ENCODE measurements at regions not wholly inside any gene's neighbourhood (a gene's known extent, or its start where the extent isn't known, plus 50 kb on each side); places are given as distances from the start of the nearest gene placed in this dataset.
"Not testable (repeated sequence)": the region's sequence is repeated elsewhere in the genome, so short reads cannot be mapped to it uniquely, and the experiment has no call there.

DNA sequence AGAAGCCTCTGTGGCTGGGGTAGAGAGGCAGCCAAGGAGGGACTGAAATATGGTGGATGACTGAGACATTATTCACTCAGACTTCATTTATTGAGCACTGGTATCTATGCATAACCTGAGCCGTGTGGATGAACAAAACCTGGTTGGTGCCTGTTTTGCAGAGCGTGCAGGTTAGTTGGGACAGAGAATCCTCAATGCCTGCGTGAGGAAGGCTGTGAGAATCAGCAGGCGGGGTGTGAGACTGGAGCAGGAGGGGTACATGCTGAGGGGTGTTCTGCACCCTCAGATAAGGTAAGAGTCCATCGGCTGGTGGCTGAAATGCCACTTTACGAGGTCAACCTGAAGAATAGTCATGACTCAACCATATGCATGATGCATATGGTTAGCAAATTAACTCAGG lies 271.6 kb downstream of the MED10 start:
- no peak for DNase-seq

DNA sequence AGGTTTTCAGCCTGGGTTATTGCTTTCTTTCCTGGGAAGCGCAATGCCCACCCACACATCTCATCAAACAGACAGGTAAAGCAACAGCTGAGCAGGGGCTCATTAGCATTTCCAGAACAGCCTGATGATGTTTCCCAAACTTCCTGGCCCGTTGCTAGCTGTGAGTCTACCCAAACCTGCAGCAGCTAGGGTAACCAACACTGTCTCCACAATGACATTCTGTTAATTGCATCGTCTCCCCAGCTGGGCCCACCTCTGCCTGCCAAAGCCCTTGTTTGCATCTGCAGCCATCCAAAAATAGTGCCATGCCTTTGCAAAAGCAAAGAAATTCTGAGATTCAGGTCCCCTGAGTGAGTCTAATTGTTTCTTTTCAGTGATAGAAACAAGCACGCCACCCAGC lies 273.0 kb downstream of the MED10 start:
- DNase-seq, result no peak

DNA sequence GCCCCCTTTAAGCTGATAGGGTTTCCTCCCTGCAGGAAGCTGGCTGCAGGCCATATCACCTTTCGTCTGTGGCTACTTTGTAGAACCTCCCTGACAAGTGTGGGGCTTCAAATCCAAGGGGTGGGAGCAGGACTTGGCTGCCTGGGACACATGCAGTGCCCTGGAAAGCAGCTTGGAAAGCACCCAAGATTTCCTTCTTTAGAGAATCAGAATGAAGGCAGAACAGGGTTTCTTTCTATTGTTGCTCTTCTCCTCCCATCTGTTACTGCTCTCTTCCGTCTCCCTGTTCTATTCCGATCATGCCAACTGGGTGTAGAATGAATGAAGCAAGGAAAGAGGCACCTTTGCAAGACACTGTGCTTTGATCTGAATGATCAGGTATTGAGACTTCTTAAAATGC lies 282.2 kb downstream of the MED10 start:
- DNase-seq, result no peak

DNA sequence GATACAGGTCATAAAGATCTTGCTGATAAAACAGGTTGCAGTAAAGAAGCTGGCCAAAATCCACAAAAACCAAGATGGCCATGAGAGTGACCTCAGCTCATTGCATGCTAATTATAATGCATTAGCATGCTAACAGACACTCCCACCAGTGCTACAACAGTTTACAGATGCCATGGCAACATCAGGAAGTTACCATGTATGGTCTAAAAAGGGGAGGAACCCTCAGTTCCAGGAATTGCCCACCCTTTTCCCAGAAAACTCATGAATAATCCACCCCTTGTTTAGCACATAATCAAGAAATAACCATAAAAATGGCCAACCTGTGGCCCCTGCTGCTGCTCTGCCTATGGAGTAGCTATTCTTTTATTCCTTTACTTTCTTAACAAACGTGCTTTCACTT lies 284.2 kb downstream of the MED10 start:
- not testable (repeated sequence) for DNase-seq

DNA sequence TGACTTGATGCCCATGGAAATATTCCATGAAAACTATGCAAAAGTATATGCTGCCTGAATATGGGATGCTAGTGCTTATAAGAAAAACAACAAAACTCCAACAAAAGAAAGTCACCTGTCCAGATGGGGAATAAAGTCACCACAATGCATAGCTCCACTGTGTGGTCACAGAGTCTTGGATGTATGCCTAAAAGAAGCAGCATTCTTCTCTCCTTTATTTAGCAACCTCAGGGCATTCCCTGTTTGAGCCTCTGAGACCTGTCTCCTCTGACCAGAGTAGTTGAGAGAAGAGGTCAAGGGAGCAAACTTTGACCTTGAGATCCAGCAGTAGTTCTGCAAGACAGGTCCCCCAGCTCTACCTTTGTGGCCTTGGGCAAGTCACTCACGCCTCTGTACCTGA lies 287.5 kb downstream of the MED10 start:
- DNase-seq, result no peak

DNA sequence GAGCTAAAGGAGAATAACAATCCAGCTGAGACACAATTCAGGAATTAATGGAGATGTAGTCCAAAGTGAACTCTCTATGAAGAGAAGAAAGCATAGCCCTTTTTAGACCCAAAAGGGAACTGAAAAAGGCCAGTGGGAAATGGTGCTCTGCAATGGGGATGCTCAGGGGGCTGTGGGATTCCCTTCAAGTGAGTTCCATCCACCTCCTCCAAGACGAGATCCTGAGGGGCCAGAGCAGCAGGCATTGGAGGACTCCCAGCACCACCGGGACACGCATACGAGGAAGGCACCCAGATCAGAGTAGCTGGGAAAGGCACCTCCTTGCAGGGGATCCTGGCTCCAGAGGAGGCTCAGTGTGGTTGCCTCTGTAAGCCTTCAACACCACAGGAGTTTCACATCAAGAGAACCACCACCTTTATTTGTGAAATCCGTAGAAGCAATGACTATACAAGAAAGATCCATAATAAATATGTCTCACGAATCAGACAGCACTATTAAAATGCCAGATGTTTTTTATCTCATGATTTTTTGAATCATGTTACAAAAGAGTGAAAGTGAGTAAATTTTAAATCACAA lies 288.2 kb downstream of the MED10 start:
- no peak for DNase-seq

DNA sequence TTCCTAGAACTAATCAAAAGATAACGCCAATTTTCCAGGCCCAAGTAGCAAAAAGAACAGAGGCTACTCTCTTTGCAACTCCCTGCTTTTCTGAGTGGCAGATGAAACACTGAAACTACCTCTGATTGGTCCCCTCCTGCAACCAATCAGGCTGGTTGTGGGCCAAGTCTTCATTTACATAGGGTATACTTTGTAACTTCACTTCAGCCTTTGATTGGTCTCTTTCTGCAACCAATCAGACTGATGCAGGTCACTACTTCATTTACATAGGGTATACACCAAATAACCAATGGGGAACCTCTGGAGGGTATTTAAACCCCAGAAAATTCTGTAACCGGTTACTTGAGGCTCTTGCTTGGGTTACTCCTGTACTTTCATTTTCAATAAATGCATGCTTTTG lies 289.6 kb downstream of the MED10 start:
- no peak for DNase-seq

DNA sequence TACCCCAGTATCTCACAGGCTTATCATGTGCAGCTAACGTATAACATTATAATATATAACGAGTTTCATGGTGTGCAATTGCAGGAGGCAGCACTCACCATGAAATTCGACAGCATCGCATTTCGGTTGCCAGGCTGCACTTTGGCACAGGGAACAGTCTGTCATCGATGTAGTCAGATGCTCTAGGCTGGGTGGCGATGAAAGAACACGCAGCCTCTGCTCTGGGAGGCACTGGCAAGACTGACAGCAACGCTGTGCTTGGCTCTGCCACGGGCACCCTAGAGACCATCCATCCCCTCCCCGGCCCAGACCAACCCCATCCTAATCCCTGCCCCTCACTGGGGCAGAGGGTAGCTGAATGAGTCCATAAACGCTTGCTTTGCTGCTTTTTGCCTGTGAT lies 290.8 kb downstream of the MED10 start:
- no peak for DNase-seq

DNA sequence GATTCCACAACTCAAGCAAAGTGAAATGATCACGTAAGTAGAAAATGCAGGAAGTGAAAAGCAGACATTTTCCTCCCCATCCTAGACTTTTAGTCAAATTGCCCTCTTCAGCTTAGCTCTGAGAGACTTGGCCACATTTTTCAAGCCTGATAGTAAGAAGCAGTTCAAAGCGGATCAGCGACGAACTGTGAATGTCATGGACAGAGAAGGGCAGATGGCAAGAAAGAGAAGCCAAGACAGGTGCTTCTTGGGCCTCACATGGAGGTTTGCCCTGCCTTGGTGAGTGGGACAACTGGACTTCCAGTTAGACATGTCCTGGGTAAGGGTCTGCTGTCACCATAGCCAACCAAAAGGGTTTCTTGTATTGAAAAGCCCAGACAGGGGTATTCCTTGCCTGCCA lies 291.5 kb downstream of the MED10 start:
- no peak for DNase-seq

DNA sequence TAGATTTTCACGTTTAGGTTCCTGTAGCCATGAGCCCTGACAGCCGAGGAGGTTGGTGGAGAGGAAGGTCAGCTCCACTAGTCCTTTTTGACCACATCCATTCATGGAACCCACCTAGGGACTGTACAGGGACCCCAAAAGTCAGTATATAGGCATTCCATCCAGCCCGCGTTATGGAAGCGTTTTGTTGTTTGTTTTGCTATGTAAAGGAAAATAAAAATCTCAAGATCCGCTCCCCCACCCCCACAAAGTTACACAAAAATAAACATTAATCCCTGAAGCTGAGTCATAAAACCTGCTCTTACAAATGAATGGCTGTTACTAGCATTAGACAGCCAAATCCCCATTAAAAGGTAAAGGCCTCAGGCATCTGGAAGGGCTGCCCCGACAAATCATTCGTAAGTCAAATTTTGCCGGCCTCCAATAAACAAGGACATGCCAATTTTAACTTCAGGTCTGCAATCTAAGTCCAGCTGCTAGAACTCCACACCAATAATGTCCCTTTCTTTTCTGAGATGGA lies 292.9 kb downstream of the MED10 start:
- DNase-seq, result no peak

DNA sequence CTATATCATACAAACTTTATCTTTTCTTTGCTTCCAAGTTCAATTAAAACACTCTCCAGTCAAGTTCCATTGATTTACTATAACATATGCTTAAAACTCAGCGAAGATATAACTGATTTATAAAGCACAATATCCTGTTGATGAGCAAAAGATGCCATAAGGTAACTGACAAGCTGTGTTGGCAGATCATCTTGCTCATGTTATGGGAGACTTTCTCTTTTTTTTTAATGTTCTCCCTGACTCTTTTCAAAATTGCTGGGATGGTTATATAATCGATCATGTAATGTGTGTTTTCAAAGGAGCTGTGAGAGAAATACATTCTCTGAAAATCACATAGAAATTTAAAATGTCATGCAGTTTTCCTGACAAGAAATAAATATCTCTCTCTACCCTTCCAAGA lies 293.5 kb downstream of the MED10 start:
- DNase-seq, result no peak

DNA sequence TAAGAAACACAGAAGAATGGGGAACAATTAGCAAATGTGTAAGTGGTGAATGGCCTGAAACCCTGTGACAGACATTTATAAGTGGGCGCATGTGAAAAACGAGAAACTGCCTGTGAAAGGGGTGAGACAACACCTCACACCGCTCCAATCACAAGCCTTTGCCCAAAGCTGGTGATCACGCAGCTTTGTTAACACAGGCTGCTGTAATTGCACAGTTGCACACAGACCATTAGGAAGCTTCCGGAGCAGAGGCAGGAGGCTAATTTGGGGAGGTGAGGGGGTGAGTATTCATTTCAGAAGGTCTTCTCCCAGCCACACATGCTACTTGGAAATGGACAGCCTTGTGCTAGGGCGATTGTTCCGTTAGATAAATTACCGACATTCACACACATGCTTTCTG lies 294.0 kb downstream of the MED10 start:
- DNase-seq, result no peak

DNA sequence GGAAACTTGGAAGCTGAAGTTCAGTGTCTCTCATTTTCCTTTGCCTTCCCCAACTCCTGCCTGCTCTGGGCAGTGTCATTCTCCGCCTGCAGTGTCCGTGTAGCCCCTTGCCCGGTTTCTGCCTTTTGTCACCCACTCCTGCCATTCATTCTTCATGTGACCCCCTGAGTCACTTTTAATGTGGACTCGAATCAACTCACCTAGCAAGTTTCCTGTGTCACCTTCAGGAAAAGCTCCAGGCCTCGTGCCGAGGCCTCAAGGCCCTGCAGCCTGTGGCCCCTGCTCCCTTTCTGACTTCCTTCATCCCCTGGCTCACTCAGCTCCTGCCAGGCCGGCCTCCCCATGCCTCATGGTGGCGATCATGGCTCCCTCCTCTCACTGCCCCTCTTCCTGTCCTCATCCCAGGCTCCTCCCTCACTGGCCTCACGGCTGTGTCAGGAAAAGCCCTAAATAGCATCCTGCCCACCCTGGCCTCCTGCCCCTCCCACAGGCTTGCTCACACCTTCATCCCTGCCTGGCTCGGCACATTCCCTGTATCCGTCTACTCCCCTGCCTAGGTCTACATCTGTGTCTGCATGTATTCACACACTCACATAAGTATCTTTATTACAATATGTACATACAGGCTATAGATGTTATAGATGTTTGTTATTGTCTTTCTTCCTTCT lies 294.9 kb downstream of the MED10 start:
- no peak for DNase-seq

DNA sequence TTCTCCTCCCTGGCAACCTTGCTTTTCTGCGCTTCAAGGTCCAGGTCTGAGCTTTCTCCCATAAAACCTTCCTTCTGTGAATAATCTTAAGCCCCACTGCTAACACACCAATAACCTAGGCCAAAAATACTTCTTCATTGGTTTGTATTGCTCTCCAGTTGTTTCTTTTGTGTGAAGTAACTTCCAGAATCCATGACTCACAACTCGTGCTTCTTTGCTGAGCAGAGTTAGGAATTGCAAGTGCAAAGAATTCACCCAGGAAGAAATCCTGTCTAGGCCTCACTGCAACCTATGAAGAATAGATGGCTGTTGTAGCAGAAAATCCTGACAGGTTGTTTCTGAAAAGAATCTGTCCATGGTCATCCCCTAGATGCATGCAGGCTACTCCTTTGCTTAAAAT lies 295.7 kb downstream of the MED10 start:
- DNase-seq, result no peak

DNA sequence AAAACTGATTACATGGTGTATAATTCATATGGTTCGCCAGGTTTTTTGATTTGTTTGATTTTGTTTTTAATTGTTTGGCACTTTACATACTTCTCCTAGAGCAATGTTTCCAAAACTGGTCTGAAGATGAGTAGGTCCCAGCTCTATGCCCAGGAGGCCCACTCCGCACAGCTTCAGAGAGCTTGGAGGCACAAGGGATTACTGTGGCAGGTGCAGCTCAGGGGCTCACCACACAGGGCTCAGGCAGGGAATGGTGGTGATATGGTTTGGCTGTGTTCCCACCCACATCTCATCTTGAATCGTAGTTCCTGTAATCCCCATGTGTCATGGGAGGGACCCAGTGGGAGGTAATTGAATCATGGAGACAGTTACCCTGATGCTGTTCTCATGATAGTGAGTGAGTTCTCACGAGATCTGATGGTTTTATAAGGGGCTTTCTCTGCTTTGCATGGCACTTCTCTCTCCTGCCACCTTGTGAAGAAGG lies 296.6 kb downstream of the MED10 start:
- no peak for DNase-seq

DNA sequence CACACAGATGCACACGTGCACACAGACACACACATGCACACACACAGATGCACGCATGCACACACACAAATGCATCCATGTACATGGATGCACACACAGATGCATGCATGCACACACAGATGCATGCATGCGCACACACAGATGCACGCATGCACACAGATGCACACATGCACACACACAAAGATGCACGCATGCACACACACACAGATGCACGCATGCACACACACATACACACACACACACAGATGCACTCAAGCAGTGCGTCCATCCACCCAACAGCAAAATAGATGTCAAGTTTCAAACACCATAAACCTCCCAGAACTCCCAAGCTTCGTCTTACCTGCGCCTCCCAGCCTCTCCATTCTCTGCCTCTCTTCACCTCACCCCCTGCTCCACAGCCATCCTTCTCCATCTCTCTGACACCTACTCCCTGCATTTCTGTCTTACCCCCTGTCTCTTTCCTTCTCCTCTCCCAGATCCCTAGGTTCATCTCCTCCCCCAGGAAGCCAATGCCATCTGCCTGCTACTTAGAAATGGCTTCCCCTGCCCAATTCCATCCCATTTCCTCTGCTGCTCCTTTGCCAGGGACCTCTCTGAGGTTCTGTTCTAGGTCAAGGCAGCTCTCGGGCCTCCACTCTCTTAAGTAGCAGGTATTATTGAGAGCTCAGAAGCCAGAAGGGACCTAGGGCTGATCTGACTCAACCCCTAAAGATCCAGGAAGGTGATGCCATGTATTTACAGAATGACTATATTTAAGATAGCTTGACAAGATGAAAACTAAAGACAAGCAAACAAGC lies 297.2 kb downstream of the MED10 start:
- DNase-seq, result no peak

DNA sequence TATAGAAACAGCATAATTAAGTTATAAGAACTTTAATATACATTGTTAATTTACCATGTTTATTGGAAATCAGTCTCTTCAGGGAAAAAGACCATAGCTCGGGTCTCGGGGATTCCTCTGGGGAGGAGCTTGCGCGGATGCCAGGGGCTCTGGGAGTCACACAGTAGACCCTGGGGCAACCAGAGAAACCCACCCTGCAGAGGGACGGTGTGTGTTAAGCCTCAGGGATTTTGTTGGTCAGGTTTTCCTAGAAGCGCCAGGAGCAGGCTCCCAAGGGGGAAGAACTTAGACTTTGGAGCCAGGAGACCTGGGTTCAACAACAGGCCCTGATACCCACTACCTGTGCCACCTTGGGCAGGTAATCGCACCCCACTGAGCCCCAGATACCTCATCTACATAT lies 297.9 kb downstream of the MED10 start:
- no peak for DNase-seq

DNA sequence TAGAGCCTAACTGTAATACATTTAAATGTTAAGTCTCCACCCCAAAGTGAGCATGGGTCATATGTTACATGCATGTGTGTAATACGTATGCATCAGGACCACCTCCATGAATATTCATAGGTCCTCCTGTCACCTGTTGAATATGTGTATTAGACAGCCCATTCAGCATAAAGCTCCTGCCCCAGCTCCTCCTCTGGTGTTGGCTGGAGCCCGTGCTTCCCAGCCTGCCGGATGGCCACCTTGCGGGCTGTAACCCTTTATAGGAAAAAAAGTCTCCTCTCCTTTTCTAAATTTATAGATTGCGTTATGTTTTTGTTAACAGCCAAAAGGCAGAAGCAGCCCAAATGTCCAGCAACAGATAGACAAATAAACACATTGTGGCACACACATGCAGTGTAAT lies 299.5 kb downstream of the MED10 start:
- no peak for DNase-seq

DNA sequence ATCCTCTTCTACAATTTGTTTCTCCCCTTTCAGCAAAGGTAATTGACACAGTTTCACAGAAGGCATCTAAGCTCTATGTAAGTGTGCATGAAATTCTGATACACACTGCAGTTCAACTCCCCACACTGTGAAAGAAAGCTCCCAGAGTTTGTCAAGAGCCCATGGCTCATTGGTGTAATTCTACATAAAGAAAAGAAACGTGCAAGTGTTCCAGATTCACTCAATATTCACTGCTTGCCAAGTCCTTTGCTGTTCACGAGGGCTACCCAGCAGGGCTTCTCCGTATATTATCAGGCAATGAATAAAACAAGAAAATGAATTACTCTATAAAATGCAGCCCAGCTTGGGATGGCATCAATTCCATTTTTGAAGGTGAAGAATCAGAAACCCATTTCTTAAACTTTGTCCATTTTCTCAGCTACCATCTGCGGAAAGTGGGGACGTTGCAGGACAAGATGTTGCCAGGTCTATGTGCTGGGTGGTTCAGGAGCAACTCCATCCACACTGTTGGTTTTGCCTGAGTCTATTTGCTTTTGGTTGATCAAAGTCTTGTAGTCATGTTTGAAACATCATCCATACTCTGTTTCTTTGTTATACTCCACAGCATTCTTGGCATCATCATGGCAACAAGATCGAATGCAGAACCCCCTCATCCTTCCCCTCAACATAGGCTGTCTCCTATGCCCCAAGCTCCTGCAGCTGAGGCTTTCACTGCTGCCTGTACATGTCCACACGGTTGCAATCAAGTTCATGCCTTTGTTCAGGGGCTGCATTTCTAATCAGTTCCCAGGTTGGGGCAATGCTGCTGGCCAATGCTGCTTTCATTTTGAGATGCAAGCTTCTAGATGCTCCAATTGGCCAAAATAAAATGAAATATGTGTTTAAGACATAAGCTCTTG lies 301.8 kb downstream of the MED10 start:
- DNase-seq, result no peak

DNA sequence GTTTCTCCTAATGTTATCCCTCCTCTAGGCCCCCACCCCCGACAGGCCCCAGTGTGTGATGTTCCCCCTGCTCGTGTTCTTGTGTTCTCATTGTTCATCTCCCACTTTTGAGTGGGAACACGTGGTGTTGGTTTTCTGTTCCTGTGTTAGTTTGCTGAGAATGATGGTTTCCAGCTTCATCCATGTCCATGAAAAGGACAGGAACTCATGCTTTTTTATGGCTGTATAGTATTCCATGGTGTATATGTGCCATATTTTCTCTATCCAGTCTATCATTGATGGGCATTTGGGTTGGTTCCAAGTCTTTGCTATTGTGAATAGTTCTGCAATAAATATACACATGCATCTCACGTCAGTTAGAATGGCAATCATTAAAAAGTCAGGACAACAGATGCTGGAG lies 305.9 kb downstream of the MED10 start:
- DNase-seq, result not testable (repeated sequence)

DNA sequence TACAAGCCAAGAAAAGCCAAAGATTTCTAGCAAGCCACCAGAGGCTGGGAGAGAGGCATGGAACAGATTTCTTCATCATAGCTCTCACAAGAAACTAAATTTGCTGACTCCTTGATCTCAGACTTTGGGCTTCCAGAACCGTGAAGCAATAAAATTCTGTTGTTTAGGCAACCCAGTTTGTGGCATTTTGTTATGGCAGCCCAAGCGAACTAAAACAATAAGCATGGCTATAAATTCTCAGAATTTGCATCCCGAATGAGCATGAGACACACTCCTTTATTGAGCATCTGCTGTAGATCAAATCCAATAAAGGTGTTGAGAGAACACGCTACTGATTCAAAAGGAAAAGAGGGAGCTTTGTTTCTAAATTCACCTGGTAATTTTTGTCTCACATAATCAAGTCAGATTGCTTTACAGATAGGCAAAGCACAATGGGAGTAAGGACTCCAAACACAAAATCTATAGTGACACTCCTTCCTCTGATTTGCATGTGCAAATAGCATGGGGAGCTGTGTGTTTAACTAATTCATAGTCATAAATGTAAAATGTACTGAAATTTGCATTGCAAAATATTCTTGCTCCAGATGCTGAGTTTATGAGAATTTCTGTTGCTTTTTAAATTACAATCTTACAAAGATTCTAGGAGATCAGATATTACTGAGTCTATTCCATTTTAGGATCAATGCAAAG lies 308.7 kb downstream of the MED10 start:
- DNase-seq, result no peak

DNA sequence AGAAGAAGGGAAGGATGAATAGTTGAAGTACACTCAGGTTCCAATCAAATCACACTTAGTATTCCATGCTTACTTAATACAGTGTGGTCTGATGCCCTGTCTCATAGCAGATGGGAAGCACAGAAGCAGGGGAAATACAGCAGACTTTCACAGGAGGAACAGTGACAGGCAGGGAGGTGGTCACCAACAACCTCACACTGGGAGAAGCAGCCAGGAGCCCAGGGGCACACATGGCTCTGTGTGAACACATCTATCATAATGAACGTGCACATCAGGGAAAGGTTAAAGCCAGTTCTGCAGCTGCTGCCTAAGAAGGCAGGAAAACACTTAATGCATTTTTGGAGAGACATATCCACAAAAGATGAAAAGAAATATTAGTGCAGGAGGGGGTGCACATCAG lies 312.3 kb downstream of the MED10 start:
- no peak for DNase-seq
